ENCODE measurements at regions not wholly inside any gene's neighbourhood (a gene's known extent, or its start where the extent isn't known, plus 50 kb on each side); places are given as distances from the start of the nearest gene placed in this dataset.

DNA sequence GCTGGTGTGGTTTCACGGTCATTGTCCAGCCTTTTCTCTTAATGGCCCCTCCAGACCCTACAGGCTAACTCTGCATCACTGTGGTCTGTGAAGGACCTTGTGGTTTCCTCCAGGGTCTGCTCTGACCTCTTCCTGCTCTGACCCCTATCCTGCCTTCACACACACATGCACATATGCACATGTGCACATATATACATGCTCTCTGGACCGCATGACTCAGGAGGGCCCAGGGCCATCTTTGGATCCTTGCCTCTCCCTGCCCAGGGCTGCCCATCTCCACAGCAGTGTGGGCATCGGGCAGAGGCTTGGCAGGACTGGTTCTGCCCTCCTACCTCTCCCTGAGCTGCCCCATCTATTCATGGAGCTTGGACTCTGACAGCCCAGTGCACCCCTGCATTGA is 510.9 kb downstream of the PTPRU start:
- TF ChIP-seq TAF1 (IDR thresholded peaks at IDR 0.05; ENCODE audit: borderline replicate concordance, insufficient read depth, low read length), result no peak
- TF ChIP-seq POLR2AphosphoS5 (IDR thresholded peaks at IDR 0.05; ENCODE audit: low read depth, low read length), result no peak
- TF ChIP-seq SIN3A (IDR thresholded peaks at IDR 0.05; ENCODE audit: borderline replicate concordance, insufficient read depth, low read length), result no peak
- no peak for TF ChIP-seq FOXP2 (optimal IDR thresholded peaks at IDR 0.05; ENCODE audit: borderline replicate concordance, extremely low read depth, extremely low read length, insufficient read depth)
- no peak for TF ChIP-seq REST (IDR thresholded peaks at IDR 0.05; ENCODE audit: insufficient read depth in 1 of 2, low read depth in 2 of 2, low read length in 2 of 2)

GRCh38 chr1:29746076-29746665 is 509.8 kb downstream of the PTPRU start:
- TF ChIP-seq TAF1 (IDR thresholded peaks at IDR 0.05; ENCODE audit: borderline replicate concordance, insufficient read depth, low read length) (no peak), SIN3A (IDR thresholded peaks at IDR 0.05; ENCODE audit: borderline replicate concordance, insufficient read depth, low read length) (no peak), REST (IDR thresholded peaks at IDR 0.05; ENCODE audit: insufficient read depth in 1 of 2, low read depth in 2 of 2, low read length in 2 of 2) (no peak), FOXP2 (optimal IDR thresholded peaks at IDR 0.05; ENCODE audit: borderline replicate concordance, extremely low read depth, extremely low read length, insufficient read depth) (no peak), POLR2AphosphoS5 (IDR thresholded peaks at IDR 0.05; ENCODE audit: low read depth, low read length) (no peak)

DNA sequence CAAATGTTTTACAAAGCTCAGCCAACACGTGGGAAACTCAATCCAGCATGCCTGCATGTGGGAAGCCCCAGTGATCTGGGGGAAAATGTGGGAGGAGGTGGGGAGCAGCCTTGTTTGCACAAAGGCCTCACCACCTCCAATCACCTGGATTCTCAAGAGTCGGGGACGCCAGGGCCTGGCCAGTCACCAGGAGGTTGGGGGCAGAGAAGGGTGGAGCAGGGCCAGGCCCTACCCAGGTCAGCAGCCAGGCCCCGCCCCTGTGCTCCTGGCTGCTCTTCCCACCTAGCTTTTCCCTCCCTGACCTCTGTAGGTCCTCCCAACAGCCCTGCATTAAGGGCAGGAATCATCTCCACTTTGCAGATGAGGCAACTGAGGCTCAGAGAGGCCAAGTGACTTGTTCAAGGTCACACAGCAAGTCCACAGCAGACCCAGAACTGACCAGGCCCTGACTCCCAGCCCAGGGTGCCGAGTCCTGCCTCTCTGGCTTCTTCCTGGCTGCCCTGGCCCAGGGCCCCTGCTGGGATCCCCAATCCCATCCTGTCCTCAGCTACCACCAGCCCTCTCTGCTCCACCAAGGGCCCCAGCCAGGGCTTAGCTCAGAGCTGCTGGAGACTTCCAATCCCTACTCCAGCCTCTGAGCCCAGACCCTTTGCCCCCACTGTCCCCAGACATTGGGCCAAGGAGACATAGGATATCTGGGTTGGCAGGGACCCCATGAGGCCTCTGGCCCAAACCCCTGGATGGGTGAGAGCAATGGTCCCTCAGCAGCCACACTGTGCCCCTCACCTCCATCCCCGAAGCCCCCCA is 508.6 kb downstream of the PTPRU start:
- no peak for TF ChIP-seq SIN3A (IDR thresholded peaks at IDR 0.05; ENCODE audit: borderline replicate concordance, insufficient read depth, low read length)
- no peak for TF ChIP-seq FOXP2 (optimal IDR thresholded peaks at IDR 0.05; ENCODE audit: borderline replicate concordance, extremely low read depth, extremely low read length, insufficient read depth)
- no peak for TF ChIP-seq REST (IDR thresholded peaks at IDR 0.05; ENCODE audit: insufficient read depth in 1 of 2, low read depth in 2 of 2, low read length in 2 of 2)
- no peak for TF ChIP-seq TAF1 (IDR thresholded peaks at IDR 0.05; ENCODE audit: borderline replicate concordance, insufficient read depth, low read length)
- TF ChIP-seq POLR2AphosphoS5 (IDR thresholded peaks at IDR 0.05; ENCODE audit: low read depth, low read length), result no peak

GRCh38 chr1:29743931-29744330 is 507.6 kb downstream of the PTPRU start:
- no peak for TF ChIP-seq FOXP2 (optimal IDR thresholded peaks at IDR 0.05; ENCODE audit: borderline replicate concordance, extremely low read depth, extremely low read length, insufficient read depth)
- no peak for TF ChIP-seq REST (IDR thresholded peaks at IDR 0.05; ENCODE audit: insufficient read depth in 1 of 2, low read depth in 2 of 2, low read length in 2 of 2)
- no peak for TF ChIP-seq POLR2AphosphoS5 (IDR thresholded peaks at IDR 0.05; ENCODE audit: low read depth, low read length)
- no peak for TF ChIP-seq SIN3A (IDR thresholded peaks at IDR 0.05; ENCODE audit: borderline replicate concordance, insufficient read depth, low read length)
- TF ChIP-seq TAF1 (IDR thresholded peaks at IDR 0.05; ENCODE audit: borderline replicate concordance, insufficient read depth, low read length), result no peak

Measured in PFSK-1 (cell line).